Esophagus squamous epithelium (tissue), 4 donors: ENCODE measurements at regions not wholly inside any gene's neighbourhood (a gene's known extent, or its start where the extent isn't known, plus 50 kb on each side); places are given as distances from the start of the nearest gene placed in this dataset.

Experiments used
- POLR2A ChIP-seq, 4 donors: fragments of 450-650 bp; IDR thresholded peaks; one replicate each; pipeline ENCODE4 v1.6.1; 2017; ENCODE audit warnings: antibody characterized with exemption in 4 of 4, mild to moderate bottlenecking in 4 of 4, moderate library complexity in 3 of 4
- TF ChIP-seq, protein P1 (sequence below), 6 experiments: fragments of 450-650 bp in 4 of 6; fragments of 200-600 bp in 2 of 6; sonication (generic) in 2 of 6; IDR thresholded peaks; one replicate each; pipeline ENCODE4 v1.5.1; 2016 to 2019; ENCODE audit warnings: antibody characterized with exemption in 6 of 6, mild to moderate bottlenecking in 4 of 6, moderate library complexity in 4 of 6

DNA sequence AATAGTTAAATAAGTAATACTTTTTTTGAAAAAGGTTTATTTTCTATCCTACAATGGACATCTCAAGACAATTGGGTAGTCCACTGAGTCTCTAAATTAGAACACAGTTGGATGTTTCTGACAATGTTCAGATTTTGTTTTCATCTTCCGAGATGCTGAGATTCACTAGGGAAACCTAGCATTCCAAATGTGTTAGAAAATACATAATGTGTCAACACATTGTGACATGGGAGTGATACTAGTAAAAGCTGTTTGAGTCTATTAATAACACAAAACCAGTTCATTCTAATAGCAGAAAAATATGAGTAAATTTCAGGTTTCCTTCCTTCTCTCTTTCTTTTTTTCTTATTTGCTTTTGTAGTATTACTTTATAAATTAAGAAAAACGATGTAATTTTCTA is 68.2 kb upstream of the CDH10 start:
- TF ChIP-seq, protein P1, sequence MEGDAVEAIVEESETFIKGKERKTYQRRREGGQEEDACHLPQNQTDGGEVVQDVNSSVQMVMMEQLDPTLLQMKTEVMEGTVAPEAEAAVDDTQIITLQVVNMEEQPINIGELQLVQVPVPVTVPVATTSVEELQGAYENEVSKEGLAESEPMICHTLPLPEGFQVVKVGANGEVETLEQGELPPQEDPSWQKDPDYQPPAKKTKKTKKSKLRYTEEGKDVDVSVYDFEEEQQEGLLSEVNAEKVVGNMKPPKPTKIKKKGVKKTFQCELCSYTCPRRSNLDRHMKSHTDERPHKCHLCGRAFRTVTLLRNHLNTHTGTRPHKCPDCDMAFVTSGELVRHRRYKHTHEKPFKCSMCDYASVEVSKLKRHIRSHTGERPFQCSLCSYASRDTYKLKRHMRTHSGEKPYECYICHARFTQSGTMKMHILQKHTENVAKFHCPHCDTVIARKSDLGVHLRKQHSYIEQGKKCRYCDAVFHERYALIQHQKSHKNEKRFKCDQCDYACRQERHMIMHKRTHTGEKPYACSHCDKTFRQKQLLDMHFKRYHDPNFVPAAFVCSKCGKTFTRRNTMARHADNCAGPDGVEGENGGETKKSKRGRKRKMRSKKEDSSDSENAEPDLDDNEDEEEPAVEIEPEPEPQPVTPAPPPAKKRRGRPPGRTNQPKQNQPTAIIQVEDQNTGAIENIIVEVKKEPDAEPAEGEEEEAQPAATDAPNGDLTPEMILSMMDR (IDR thresholded peaks at IDR 0.05): no peak
- TF ChIP-seq POLR2A (IDR thresholded peaks at IDR 0.05): no peak
